ENCODE measurements at regions not wholly inside any gene's neighbourhood (a gene's known extent, or its start where the extent isn't known, plus 50 kb on each side); places are given as distances from the start of the nearest gene placed in this dataset.

GRCh38 chr13:105492216-105492615 is 1043.2 kb downstream of the EFNB2 start (continued):
- no peak for TF ChIP-seq POLR2AphosphoS5 (IDR thresholded peaks at IDR 0.05; ENCODE audit: low read depth, low read length)
- no peak for TF ChIP-seq SUZ12 (IDR thresholded peaks at IDR 0.05; ENCODE audit: low read length)
- TF ChIP-seq TAF1 (IDR thresholded peaks at IDR 0.05; ENCODE audit: low read depth, low read length): no peak
